HPDE6-E6E7 (cell line): ENCODE measurements at regions not wholly inside any gene's neighbourhood (a gene's known extent, or its start where the extent isn't known, plus 50 kb on each side); places are given as distances from the start of the nearest gene placed in this dataset.

Experiments used
- DNase-seq: peaks from one replicate; pipeline ENCODE4 v3.0.0; 2011; ENCODE audit warnings: missing footprints; ENCODE audit errors: extremely low spot score

DNA sequence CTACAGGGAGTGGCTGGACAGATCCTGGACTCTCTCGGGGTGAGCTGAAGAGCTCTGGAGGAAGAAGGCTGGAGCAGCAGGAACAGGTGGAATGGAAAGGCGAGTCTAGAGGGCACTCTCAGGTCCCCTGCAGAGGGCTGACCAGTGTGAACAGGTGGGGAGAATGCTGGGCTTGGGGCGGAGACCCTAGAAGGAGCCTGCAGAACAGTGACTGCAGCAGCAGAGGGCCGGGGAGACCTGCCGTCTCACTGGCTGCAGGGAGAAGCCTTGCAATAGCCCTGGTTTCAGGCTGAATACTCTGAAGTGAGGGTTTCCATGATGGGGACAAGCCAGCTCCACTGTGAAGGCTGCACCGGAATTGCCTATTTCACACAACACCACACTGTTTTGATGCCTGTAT is 626.7 kb upstream of the SALL3 start:
- no peak for DNase-seq

DNA sequence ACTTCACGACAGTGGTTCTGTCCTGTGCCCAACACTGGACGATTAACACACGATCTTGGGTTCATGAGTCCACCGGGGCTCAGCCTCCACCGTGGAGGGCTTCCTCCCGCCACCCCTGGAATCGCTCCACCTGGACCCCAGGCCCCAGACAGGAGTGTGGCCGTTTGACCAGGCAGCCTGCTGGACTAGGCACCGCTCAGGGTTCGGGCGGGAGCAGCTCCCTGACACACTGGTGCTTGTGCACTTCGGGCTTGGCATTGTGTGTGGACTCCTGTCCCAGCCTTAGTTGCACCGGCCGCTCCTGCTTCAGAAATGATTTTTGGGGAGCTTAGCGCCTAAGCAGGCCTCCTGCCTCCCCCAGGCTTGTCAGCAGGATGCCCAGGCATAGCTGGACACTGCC is 617.4 kb upstream of the SALL3 start:
- no peak for DNase-seq

DNA sequence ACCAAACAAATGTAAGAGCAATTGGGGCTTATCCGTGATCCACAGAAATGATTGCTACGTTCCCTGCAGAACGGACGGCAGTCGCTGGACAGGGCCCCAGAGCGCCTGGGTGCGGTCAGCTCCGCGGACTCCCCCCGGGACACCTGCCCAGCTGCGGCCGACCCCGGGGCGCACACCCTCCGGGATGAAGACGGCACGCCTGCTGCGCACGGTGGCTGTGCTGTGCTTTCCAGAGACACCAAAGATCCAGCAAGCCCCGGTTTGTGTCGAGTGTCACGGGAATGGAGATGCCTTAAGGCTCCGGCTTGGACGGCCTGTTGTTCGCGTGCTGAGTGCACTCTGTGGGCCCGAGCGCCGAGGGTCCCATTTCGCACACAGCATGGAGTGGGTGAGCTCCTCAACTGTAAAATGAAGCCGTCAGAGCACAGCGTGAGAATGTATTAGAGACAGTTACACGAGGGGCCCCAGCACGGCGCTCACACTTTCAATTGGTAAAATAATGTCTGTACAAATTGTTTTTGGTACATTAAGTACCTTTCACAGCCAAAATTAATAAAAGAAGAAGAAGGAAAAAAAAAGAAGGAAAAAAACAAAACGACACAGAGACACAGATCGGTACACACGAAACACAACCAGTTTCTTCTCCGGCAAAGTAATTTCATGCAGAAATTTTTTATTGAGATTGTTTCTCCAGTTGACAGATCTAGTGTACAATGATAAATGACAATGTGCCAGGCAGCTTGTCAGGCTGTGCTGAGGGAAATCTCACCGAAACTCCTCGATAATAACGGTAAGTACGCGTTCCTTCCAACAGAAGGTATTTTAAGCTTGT is 615.8 kb upstream of the SALL3 start:
- no peak for DNase-seq

GRCh38 chr18:78364388-78364960 is 615.1 kb upstream of the SALL3 start:
- DNase-seq = no peak

DNA sequence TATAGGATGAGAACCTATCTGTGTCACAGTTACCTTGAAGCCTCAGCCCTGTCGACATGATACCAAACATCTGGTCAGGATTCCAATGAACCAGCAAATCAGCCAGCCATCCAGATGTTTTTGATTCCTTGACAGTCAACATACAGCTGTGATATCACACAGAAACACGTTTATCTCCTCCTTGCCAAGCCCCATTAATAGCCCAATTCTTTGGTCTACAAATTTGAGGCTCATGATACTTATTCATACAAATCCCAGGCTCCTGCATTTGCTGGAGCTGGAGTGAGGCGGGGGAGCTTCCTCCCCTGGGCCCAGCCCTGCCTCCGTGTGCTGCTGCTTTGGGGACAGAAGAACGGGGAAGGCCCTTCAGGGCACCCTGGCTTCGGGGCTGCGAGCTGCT is 611.6 kb upstream of the SALL3 start:
- DNase-seq = no peak

DNA sequence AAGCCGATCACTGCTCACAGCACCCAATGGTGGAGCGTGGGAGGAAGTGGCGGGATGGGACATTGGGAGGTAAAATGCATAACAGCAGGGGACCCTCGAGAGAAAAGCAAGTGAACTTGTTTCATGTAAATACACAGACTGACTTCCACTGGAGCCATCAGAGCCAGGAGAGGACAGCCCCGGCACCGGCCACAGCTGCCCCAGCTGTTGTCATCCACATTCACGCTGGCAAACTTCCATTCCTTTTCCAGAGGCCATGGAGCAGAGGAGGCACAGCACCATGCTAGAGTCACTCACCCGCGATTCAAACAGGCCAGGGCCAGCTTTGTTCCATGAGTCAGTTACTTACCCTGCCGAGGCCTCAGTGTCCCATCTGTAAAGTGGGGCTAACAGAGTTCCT is 610.9 kb upstream of the SALL3 start:
- no peak for DNase-seq

- no peak for DNase-seq
Observed at GRCh38 chr18:78376046-78376445, 603.6 kb upstream of the SALL3 start.

DNA sequence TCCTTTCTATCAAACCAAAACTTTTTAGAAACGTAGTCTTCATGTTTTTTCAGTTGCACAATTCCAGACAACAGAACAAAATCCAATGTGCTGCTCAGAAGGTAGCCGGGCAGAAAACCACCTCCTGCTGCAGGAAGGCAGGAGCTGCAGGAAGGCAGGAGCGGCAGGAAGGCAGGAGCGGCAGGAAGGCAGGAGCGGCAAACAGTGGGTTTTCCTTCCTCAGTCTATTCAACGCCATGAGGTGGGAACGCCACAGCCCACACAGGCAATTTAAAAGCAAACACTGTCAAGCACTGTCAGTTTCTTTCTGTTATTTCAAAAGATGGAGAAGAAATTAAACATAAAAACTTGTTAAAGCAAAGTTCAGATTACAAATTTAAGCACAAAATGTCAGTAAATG is 601.2 kb upstream of the SALL3 start:
- no peak for DNase-seq

GRCh38 chr18:78378983-78379382 is 600.6 kb upstream of the SALL3 start:
- DNase-seq = no peak

DNA sequence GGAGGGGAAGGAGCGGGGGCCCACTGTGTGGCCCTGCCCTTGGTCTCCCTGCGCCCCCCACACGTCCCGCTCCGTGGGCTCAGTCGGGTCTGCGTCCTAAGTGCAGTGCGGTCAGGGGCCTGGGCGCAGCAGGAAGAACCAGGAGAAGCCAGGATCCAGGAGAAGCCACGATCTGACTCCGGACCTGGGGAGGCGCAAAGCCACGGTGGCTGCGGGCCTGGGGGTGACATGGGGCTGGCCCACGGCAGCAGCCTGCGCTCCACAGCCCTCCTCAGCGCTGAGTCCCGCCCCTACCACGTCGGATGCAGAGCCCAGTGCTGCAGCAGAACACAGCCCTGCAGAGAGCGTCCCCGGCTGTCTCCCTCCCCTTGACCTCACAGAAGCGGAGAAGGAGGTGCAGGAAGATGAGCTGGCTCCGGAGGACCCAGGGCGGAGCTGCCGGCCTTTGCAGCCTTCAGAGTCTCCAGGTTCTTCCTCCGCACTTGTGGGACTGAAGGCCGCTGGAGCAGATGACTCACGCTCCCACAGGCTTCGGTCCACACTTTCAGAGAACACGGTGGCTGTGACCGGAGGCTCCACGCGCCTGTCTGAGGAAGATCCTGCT is 589.2 kb upstream of the SALL3 start:
- no peak for DNase-seq

DNA sequence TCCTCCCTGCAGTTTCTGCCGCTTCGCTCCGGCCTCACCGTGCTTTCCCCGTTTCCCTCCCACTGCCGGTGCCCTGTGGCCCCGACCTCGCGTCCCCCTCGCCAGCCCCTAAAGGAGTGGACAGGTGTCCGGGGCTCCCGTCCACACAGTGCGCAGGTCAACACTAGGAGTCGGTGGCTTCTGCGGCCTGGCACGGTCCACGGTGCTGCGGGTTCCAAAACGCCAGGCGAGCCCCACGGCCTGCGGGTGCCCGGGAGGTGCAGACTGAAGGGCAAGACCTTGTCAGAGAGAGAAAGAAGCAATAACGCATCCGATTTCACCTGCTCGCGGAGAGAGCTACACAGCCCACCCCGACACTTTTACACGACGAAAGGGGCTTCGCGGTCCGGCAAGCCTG is 588.7 kb upstream of the SALL3 start:
- no peak for DNase-seq

DNA sequence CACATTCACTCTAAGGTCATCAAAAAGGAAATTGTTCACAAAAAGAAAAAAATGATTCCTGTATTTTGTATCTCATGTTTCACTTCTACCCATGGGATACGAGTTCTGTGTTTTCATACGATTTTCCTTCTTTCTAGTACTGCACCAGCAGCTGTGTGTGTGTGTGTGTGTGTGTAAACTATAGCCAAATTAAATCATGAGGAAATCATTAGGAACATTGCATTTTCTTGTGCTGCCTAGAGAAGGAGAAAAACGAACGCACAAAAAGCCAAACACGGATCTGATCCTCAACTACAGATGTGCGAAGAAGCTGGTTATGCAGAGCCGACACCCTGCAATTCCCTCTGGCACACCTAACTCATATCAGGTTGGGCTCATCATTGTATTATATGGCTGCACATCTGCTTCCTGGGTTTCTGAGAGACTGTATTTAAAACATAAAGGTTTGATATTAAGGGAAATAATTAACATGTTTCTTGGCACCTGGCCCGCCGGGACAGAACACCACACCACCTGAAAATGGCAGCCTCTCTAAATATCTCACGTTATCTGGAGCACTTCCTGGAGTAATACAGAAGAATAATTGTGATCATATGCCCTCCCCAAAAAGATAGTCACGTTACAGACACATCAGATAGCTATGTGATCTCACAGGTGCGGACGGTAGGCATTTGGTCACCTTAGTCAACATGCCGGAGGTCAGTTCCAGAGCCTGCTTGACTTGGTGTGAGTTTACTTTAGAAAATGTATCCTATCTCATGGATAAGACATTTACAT is 586.3 kb upstream of the SALL3 start:
- no peak for DNase-seq

DNA sequence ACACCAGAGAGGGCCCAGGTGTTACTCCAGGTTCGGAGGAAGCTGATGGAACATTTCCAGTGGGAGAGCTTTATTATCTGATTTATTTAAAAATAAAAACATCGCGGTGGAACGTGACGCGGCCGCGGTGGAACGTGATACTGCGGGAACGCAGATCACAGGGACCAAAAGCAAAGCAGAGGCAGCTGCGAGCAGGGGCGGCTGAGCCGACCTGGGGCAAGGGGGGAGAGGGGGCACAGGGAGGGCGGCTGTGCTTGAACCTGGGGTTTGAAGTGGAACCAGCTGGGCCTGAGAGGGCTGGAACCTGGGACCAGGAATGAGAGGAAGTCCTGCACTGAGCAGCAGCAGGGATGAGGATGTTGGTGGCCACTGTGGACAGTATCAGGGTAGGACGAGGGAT is 583.5 kb upstream of the SALL3 start:
- no peak for DNase-seq

- no peak for DNase-seq
Observed at GRCh38 chr18:78396756-78397155, 582.9 kb upstream of the SALL3 start.

- DNase-seq = no peak
Observed at GRCh38 chr18:78399992-78400503, 579.6 kb upstream of the SALL3 start.

DNA sequence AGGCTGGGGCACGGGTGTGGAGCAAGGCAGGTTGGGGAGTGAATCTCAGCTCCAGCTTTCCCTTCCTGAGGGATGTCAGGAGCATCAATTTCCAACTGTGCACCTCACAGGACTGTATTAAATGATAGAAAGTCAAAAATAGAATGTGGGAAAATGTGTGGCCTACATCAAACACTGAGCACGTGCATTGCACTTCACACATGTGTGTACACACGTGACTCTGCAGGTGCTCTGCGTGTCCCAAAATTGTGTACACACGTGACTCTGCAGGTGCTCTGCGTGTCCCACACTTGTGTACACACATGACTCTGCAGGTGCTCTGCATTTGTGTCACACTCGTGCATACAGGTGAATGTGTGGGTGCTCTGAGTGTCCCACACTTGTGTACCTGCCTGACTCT is 577.2 kb upstream of the SALL3 start:
- DNase-seq = no peak

DNA sequence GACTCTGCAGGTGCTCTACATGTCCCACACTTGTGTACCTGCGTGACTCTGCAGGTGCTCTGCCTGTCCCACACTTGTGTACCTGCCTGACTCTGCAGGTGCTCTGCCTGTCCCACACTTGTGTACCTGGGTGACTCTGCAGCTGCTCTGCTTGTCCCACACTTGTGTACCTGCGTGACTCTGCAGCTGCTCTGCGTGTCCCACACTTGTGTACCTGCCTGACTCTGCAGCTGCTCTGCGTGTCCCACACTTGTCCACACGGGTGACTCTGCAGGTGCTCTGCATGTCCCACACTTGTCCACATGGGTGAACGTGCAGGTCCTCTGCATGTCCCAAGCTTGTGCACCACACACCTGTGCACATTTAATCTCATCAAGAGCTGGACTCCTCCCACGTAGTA is 576.7 kb upstream of the SALL3 start:
- DNase-seq = no peak

DNA sequence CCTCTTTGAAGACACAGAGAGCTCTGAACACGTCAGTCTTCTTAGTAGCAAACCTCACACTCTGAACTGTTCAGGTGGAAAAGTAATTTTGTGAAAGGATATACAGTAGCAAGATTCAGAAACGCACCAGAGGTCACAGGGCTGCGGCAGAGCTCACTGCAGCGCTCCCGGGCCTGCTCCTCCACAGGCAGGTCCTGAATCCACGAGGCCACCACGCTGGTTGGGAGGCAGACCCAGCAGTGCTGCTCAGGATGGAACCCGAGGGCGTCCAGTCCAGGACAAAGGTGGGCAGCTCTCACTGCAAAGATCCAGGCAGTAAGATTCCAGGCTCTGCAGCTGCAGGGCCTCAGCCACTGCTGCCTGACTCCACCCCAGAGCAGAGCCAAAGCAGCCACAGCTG is 576.2 kb upstream of the SALL3 start:
- DNase-seq = no peak

DNA sequence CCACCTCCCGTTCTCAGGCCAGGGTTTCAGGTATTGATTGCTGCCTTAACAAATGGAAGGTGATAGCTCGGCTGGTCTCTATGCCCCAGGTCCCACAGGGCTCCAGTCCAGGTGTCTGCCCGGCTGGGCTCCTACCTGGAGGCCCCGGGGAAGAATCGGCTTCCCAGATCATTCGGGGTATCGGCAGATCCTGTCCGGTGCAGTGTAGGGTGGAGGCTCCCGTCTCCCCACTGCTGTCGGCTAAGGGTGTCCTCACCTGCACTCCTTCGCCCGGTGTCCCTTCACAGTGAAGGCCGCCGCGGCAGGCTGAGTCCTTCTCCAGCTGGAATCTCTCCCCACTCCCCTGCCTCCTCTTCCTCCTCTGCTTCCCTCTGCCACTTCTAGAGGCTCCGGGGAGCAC is 573.9 kb upstream of the SALL3 start:
- DNase-seq = no peak

GRCh38 chr18:78406743-78407465 is 572.7 kb upstream of the SALL3 start:
- no peak for DNase-seq

- no peak for DNase-seq
Observed at GRCh38 chr18:78407466-78407844, 572.2 kb upstream of the SALL3 start.

- DNase-seq = no peak
Observed at GRCh38 chr18:78408623-78409022, 571.0 kb upstream of the SALL3 start.
